HS-5 (cell line): ENCODE measurements at regions not wholly inside any gene's neighbourhood (a gene's known extent, or its start where the extent isn't known, plus 50 kb on each side); places are given as distances from the start of the nearest gene placed in this dataset.
"Not testable (repeated sequence)": the region's sequence is repeated elsewhere in the genome, so short reads cannot be mapped to it uniquely, and the experiment has no call there.

ENCODE experiments used
- DNase-seq: peaks from one replicate; pipeline ENCODE4 v3.0.0-alpha.2; 2012; ENCODE audit warnings: low read depth

DNA sequence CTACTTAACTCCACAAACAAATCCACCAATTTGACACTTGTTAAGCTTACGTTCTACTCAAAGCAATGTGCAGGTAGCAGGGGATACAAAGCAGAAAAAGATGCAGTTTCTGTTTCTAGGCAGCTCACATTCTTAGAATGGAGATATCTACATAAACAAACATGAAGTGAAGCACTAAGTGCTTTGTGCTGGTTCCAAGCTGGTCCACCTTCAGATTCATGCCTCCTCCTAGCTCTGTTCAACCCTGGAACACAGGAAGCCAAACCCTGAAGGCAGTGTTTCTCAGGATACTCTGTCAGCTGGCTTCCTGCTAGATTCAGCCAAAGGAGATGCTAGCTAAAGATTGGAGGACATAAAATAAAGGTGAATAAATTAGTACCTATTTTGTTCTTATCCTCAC is 55.3 kb upstream of the NOL4 start:
- DNase-seq, result no peak

DNA sequence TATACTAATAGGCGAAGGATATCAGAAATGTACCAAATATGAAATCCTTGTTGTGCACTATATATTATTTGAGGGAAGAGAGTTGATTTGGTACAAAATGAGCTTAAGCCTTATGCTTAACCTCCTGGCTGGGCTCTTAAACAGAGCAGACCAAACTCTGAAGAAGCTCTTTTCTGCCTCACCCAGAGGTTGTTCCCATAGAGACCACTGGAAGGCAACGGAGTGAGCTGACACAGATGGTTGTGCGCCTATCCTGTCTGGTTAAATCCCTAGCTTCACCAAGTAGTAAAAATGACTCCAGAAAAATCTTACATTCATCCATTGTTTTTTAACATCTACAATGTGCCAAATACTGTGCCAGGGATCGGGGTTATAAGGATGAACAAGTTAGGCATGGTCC is 55.9 kb upstream of the NOL4 start:
- no peak for DNase-seq

GRCh38 chr18:34281290-34281689 is 56.6 kb upstream of the NOL4 start:
- DNase-seq, result no peak

- DNase-seq, result no peak
Observed at GRCh38 chr18:34281722-34282121, 57.0 kb upstream of the NOL4 start.

DNA sequence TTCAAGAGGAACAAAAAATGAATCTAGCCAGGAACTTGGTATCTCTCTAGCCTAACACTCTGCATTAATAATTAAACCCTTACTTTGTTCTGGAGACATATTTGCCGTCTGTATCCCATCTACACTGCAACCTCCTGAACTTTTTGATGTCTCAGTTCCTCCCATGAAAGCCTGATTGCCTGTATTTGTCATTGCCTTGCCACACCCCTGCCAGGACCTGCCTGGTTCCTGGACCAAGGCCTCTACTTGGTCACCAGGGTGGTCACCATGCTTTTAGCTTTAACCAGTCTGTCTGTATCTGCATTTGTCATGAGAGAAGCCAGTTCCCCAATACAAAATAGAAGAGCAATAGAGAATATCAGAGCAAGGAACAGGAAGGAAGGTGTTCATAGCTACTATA is 58.8 kb upstream of the NOL4 start:
- DNase-seq, result no peak

DNA sequence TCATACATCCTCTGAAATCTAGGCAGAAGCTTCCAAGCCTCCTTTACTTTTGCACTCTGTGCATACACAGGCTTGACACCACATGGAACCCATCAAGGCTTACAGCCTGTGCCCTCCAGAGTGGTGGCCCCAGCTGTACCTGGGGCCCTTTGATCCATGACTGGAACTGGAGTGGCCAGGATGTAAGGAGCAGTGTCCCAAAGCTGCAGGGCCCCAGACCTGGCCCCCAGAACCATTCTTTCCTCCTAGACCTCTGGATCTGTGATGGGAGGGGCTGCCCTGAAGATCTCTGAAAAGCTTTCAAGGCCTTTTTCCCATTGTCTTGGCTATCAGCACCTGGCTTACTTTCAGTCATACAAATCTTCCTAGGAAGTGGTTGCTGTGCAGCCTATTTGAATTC is 63.1 kb upstream of the NOL4 start:
- no peak for DNase-seq

DNA sequence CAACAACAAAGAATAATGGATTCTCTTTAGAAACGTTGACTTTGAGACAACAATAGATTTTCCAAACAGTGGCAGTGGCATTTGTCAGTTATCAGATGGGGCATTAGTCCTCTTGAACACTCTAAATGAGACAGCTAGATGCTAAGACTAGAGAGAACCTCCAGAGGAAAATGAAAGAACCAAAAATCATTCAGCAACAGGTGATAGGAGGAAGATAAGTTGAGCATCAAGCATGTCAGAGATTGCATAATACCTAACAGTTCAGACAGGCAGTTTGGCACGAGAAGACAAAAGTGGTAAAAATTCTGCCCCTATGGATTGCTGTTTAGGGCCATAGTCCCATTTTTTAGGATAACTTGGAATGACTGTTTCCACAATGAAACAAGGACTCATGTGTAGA is 67.9 kb upstream of the NOL4 start:
- no peak for DNase-seq

DNA sequence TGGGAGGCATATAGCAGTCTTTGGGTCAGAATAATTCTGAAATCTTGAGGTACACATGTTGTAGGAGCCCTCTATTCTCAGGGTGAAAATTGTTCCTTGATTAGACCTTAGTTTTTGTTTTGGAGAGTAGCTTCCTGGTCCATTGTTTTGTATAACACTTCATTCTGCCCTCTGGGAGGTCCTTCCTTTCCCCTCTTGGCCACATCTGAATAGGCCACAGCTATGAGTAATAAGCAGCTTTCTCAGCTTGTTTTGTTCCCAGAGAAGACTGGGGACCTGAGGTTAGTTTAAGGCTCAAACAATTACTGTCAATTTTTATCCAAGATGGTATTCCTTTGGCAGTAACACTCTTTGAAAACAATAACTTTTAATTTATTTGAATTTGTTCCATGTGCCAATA is 72.6 kb upstream of the NOL4 start:
- no peak for DNase-seq

- no peak for DNase-seq
Observed at GRCh38 chr18:34299828-34300227, 75.1 kb upstream of the NOL4 start.

GRCh38 chr18:34311468-34311867 is 86.8 kb upstream of the NOL4 start:
- no peak for DNase-seq

GRCh38 chr18:34314847-34315246 is 90.1 kb upstream of the NOL4 start:
- no peak for DNase-seq

DNA sequence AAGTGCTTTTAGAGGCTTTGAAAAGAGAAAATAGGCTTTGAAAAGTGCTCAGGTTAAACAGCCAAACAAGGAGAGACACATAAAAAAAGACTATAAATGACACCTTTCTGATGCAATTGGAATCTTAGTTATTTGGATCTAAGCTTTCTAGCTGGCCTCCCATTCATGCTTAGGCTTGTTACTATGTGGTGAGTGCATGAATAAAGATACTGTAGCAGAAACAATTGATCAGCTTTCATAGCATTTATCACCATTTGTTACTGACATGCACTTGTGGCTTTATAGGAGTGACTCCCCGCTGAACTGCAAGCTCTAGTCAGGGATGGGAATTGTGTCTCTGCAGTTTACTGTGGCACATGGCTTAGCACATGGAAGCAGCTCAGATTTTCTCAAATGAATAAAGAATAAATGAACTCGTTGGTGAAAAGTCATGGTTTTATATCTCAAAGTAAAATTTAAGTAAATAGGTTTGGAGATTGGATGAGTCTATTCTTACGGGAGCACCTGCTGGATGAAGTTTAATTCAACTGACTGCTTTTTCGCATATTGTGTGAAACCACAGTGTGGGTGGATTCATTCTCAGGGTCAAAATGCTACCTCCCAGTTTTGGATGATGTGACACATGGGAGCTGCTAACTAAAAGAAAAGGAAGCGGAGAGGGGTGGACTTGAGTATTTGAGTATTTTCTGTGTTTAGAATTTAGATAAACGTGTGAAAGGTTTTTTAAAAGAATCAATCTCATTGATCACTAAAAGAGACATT is 91.1 kb upstream of the NOL4 start:
- DNase-seq, result no peak

- DNase-seq, result no peak
Observed at GRCh38 chr18:34320267-34320666, 95.6 kb upstream of the NOL4 start.

GRCh38 chr18:34321066-34321465 is 96.4 kb upstream of the NOL4 start:
- no peak for DNase-seq

GRCh38 chr18:34322365-34323289 is 97.9 kb upstream of the NOL4 start:
- no peak for DNase-seq

DNA sequence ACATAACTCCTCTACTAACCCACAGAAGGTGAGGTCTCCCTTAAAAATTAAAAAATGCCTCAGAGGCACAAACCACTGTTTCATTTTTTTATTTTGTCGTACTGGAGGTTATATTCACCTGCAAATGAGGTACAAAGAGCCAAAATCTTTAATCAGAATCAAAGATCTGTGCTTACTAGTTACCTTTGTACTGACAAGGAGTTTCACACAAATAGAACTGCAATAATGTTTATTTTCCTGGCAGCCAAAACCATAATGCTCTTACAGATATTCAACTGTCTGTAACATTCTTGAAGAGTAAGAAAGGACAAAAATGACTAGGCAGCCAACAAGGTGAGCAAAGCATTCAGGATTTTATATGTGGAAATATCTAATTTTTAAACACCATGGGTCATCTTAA is 105.1 kb upstream of the NOL4 start:
- no peak for DNase-seq

- DNase-seq, result no peak
Observed at GRCh38 chr18:34330308-34330707, 105.6 kb upstream of the NOL4 start.

GRCh38 chr18:34330907-34331306 is 106.2 kb upstream of the NOL4 start:
- DNase-seq, result not testable (repeated sequence)

- DNase-seq, result not testable (repeated sequence)
Observed at GRCh38 chr18:34331343-34331742, 106.6 kb upstream of the NOL4 start.

DNA sequence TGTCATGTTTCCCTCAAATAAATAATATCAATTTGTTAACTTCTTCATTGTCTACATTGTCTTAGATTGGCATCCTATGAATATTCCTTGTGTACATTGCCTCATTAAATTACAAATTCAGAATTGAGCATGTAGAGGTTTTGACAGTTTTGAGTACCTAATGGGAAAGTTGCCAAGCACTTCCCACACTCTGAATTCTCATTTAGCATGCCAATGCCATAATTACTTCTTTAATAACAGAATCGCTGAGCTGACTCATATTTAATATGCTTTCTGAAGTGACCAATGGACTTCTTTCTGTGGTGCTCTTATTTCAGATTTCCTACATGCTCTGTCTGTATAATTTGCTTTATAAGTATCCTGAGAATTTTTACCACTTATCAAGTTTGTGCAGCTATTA is 114.4 kb upstream of the NOL4 start:
- no peak for DNase-seq

GRCh38 chr18:34342960-34343359 is 118.2 kb upstream of the NOL4 start:
- DNase-seq, result peak; percentile 64

- no peak for DNase-seq
Observed at GRCh38 chr18:34345738-34346137, 121.0 kb upstream of the NOL4 start.

DNA sequence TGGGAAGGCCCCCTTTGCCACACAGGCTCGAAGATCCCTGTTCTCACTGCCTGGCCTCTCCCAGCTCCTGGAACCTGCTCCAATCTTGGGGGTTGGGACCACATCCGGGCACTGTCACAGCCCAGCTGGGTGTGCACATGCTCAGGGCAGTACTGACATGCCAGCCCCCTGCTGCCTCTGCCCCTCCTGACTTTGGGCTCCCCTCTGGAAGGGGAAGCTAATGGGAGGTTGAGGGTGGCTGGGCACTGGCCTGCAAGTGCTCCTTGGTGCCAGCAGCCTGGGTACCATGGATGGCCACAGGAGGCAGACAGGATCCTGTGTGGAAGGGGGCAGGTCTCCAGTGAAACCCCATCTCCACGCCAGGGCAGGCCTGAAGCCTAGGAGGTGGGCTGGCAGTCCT is 126.1 kb upstream of the NOL4 start:
- DNase-seq, result no peak
